ENCODE measurements at regions not wholly inside any gene's neighbourhood (a gene's known extent, or its start where the extent isn't known, plus 50 kb on each side); places are given as distances from the start of the nearest gene placed in this dataset.

- Histone ChIP-seq H3K36me3 (replicated peaks; ENCODE audit: insufficient read depth, low read length) (no peaks in the 10 kb centered on the region), H3K4me2 (ENCODE audit: low read depth, low read length) (no peak overlapping the region), H3F3A (ENCODE audit: insufficient read depth, low read length) (no peaks in the 10 kb centered on the region), H3K27ac (ENCODE audit: low read length) (no peak overlapping the region), H3K9me3 (replicated peaks; ENCODE audit: insufficient read depth, low read length) (no peaks in the 10 kb centered on the region), H3K27me3 (replicated peaks; ENCODE audit: insufficient read depth, low read length) (no peaks in the 10 kb centered on the region), H4K20me1 (ENCODE audit: insufficient read depth, low read length) (no peaks in the 10 kb centered on the region), H3K4me3 (ENCODE audit: low read length) (no peak overlapping the region), H3K4me1 (ENCODE audit: low read length) (no peaks in the 10 kb centered on the region), H2AFZ (ENCODE audit: low read length) (no peak overlapping the region), H3K9ac (ENCODE audit: low read length) (no peak overlapping the region), H3K79me2 (ENCODE audit: low read length) (no peaks in the 10 kb centered on the region), H3K9me2 (replicated peaks; ENCODE audit: insufficient read depth, low read length) (no peaks in the 10 kb centered on the region)
- no peak for DNase-seq
- TF ChIP-seq EZH2 (optimal IDR thresholded peaks at IDR 0.05; ENCODE audit: low read depth, low read length) (no peak), CTCF (IDR thresholded peaks at IDR 0.05; ENCODE audit: low read length) (no peak), EZH2phosphoT487 (IDR thresholded peaks at IDR 0.05; ENCODE audit: low read length) (no peak)
Observed at GRCh38 chr10:37710831-37711616, 146.4 kb downstream of the ZNF248 start.

DNA sequence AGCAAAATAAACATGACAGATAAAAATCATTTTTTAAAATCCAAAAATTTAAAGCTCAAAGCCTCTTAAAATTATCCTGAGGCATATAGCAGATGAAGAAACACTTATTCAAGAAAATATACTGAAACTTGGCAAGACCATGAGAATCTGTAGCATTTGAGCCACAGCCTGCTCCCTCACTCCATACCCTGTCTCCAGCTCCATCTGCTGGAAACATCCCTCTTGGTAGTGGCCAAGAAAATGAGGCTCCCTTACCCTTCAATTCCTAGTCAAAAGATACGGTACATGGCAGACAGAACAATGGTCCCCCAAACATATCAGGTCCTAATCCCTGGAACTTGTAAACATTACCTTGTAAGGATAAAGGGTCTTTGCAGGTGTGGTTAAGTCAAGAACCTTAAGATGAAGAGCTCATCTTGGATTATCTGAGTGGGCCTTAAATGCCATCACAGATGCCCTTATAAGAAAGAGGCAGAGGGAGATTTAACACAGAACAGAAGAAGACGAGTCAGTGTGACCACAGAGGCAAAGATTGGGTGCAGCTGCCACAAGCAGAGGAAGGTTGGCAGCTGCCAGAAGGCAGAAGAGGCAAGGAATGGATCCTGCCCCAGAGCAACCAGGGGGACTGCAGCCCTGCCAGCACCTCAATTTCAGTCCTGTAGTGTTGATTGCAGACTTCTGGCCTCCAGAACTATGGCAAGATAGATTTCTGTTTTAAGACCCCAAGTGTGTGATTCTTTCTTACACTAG lies 149.4 kb downstream of the ZNF248 start:
- Histone ChIP-seq H4K20me1 (ENCODE audit: insufficient read depth, low read length) (no peaks in the 10 kb centered on the region), H3F3A (ENCODE audit: insufficient read depth, low read length) (no peaks in the 10 kb centered on the region), H3K4me1 (ENCODE audit: low read length) (no peaks in the 10 kb centered on the region), H3K27me3 (replicated peaks; ENCODE audit: insufficient read depth, low read length) (no peaks in the 10 kb centered on the region), H3K9me2 (replicated peaks; ENCODE audit: insufficient read depth, low read length) (no peaks in the 10 kb centered on the region), H3K79me2 (ENCODE audit: low read length) (no peaks in the 10 kb centered on the region), H3K9ac (ENCODE audit: low read length) (no peak overlapping the region), H3K36me3 (replicated peaks; ENCODE audit: insufficient read depth, low read length) (no peaks in the 10 kb centered on the region), H2AFZ (ENCODE audit: low read length) (no peak overlapping the region), H3K4me3 (ENCODE audit: low read length) (no peak overlapping the region), H3K4me2 (ENCODE audit: low read depth, low read length) (no peak overlapping the region), H3K9me3 (replicated peaks; ENCODE audit: insufficient read depth, low read length) (no peaks in the 10 kb centered on the region), H3K27ac (ENCODE audit: low read length) (no peak overlapping the region)
- no peak for DNase-seq
- TF ChIP-seq EZH2phosphoT487 (IDR thresholded peaks at IDR 0.05; ENCODE audit: low read length) (no peak), CTCF (IDR thresholded peaks at IDR 0.05; ENCODE audit: low read length) (no peak), EZH2 (optimal IDR thresholded peaks at IDR 0.05; ENCODE audit: low read depth, low read length) (no peak)

DNA sequence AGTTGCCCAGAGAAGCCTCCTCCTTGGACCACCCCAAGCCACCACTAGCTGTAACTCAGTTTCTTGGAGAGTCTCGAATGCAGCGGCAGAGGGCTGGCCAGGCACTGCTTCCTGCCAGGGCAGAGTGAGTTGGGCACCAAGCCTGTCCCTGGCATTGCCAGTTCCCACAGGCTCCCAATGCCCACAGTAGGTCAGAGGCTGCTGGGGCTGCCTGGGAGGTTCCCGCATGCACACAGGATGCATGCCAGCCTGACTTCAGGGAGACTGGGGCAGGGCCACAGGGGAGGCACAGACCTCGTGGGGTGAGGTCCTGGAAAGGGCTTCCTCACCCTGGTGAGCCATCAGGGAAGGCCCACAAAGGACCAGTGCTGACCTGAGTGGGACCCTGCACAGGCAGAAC lies 152.8 kb downstream of the ZNF248 start:
- H3K36me3 ChIP-seq (replicated peaks; ENCODE audit: insufficient read depth, low read length) = no peaks in the 10 kb centered on the region
- DNase-seq = no peak
- no peaks in the 10 kb centered on the region for H3K9me2 ChIP-seq (replicated peaks; ENCODE audit: insufficient read depth, low read length)
- no peak overlapping the region for H3K9ac ChIP-seq (ENCODE audit: low read length)
- H4K20me1 ChIP-seq (ENCODE audit: insufficient read depth, low read length) = no peaks in the 10 kb centered on the region
- H3K27me3 ChIP-seq (replicated peaks; ENCODE audit: insufficient read depth, low read length) = no peaks in the 10 kb centered on the region
- H2AFZ ChIP-seq (ENCODE audit: low read length) = no peak overlapping the region
- no peak for TF ChIP-seq EZH2phosphoT487 (IDR thresholded peaks at IDR 0.05; ENCODE audit: low read length)
- TF ChIP-seq EZH2 (optimal IDR thresholded peaks at IDR 0.05; ENCODE audit: low read depth, low read length) = no peak
- no peak for TF ChIP-seq CTCF (IDR thresholded peaks at IDR 0.05; ENCODE audit: low read length)
- H3K4me1 ChIP-seq (ENCODE audit: low read length) = 0 out of 2 replicates have a peak, but pooled peaks cover 9% of the 10 kb centered on the region
- H3K4me2 ChIP-seq (ENCODE audit: low read depth, low read length) = no peak overlapping the region
- no peaks in the 10 kb centered on the region for H3K9me3 ChIP-seq (replicated peaks; ENCODE audit: insufficient read depth, low read length)
- no peaks in the 10 kb centered on the region for H3F3A ChIP-seq (ENCODE audit: insufficient read depth, low read length)
- H3K4me3 ChIP-seq (ENCODE audit: low read length) = no peak overlapping the region
- no peaks in the 10 kb centered on the region for H3K79me2 ChIP-seq (ENCODE audit: low read length)
- no peak overlapping the region for H3K27ac ChIP-seq (ENCODE audit: low read length)

All from MM.1S (cell line).